Neutrophil (primary cell): ENCODE measurements at regions not wholly inside any gene's neighbourhood (a gene's known extent, or its start where the extent isn't known, plus 50 kb on each side); places are given as distances from the start of the nearest gene placed in this dataset.

Experiments used
- H3K27ac ChIP-seq: fragments of 200-600 bp; sonication (generic); 2 replicates; pipeline ENCODE4 v1.5.1; 2016; ENCODE audit warnings: mild to moderate bottlenecking, moderate library complexity
- H3K27me3 ChIP-seq: fragments of 200-600 bp; sonication (generic); 2 replicates; pipeline ENCODE4 v1.6.0; 2016; ENCODE audit warnings: mild to moderate bottlenecking
- H3K36me3 ChIP-seq: fragments of 200-600 bp; sonication (generic); 2 replicates; pipeline ENCODE4 v1.5.1; 2017
- H3K4me1 ChIP-seq, 2 experiments: fragments of 200-600 bp in 1 of 2; sonication (generic) in 1 of 2; 1 replicate in 1 of 2; 2 replicates in 1 of 2; pipeline versions ENCODE4 v1.5.1 to v1.6.1; 2013 to 2016; ENCODE audit warnings: low read depth in 1 of 2, low read length in 1 of 2, mild to moderate bottlenecking in 1 of 2, moderate library complexity in 1 of 2; ENCODE audit not compliant: control insufficient read depth in 1 of 2, insufficient read depth in 1 of 2
- H3K4me3 ChIP-seq, 2 experiments: fragments of 200-600 bp in 1 of 2; sonication (generic) in 1 of 2; 1 replicate in 1 of 2; 2 replicates in 1 of 2; pipeline ENCODE4 v1.5.1; 2013 to 2016; ENCODE audit warnings: low read depth in 1 of 2, low read length in 1 of 2, mild to moderate bottlenecking in 1 of 2, moderate library complexity in 1 of 2
- H3K9me3 ChIP-seq: fragments of 200-600 bp; sonication (generic); 2 replicates; pipeline ENCODE4 v1.5.1; 2016
- TF ChIP-seq, protein P1 (sequence below): fragments of 200-600 bp; sonication (generic); IDR thresholded peaks from 2 replicates; pipeline ENCODE4 v1.5.1; 2016; ENCODE audit warnings: antibody characterized with exemption

DNA sequence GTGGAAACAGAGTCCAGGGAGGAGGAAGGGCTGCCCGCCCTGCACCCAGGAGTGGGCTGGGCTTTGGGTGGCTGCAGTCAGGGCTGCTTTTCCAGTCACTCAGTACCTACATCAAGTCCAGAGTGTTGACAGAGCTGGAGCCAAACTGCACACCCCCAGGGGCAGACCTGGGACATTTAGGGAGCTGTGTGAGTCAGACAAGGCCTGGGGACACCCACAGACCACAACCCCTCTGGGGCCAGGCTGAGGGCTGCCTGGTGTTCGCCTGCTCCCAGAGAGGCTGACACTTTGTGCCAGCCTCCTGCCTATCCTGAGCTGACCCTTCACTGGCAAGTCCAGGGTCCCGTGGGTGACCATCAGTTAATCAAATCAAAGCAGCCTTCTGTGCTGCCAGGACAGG is 240.0 kb downstream of the BCOR start:
- TF ChIP-seq, protein P1, sequence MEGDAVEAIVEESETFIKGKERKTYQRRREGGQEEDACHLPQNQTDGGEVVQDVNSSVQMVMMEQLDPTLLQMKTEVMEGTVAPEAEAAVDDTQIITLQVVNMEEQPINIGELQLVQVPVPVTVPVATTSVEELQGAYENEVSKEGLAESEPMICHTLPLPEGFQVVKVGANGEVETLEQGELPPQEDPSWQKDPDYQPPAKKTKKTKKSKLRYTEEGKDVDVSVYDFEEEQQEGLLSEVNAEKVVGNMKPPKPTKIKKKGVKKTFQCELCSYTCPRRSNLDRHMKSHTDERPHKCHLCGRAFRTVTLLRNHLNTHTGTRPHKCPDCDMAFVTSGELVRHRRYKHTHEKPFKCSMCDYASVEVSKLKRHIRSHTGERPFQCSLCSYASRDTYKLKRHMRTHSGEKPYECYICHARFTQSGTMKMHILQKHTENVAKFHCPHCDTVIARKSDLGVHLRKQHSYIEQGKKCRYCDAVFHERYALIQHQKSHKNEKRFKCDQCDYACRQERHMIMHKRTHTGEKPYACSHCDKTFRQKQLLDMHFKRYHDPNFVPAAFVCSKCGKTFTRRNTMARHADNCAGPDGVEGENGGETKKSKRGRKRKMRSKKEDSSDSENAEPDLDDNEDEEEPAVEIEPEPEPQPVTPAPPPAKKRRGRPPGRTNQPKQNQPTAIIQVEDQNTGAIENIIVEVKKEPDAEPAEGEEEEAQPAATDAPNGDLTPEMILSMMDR = no peak
- no peak overlapping the region for H3K27ac ChIP-seq
- no peaks in the 10 kb centered on the region for H3K27me3 ChIP-seq
- no peaks in the 10 kb centered on the region for H3K36me3 ChIP-seq
- peaks cover 32 to 43% of the 10 kb centered on the region in 2 experiments for H3K4me1 ChIP-seq
- no peaks in the 10 kb centered on the region for H3K9me3 ChIP-seq
- no peak overlapping the region for H3K4me3 ChIP-seq

DNA sequence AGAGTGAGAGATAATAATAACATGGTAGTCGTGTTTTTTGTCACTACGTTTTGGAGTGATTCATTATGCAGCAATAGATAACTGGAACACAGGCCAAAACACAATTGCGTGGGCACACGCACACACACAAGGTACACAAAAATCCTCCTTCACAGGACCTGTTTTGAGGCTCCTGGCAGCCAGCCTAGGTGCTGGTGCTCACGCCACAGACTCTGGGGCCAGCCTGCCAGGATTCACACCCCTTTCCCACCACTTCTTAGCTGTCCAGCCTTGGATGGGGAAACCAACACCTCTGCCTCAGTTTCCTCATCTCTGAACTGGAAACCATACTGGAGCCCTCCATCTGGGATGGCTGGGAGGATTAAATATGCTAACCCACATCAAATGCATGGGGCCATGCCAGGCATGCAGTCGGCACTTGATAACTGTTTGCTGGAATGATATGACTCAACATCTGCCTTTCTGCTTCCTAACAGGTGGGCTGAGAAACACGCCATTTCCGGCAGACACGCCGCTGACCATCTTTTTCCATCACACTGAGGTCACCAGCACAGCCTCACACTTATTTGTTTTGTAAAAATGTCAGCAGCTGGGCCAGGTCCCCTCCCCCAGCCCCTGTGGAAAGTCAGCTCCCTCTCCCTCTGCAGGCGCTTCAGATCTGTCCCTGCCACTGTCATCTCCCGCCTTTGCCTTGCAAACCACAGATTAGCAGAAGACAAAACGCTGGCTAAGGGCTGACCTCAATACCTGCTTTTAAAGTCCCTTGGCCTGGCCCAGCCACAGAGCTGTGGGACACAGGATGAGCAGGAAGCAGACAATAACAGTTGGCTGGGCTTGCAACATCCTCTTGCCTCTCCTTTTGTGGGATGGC is 237.5 kb downstream of the BCOR start:
- no peak overlapping the region for H3K27ac ChIP-seq
- TF ChIP-seq, protein P1 = no peak
- H3K4me3 ChIP-seq = no peak overlapping the region
- no peaks in the 10 kb centered on the region for H3K9me3 ChIP-seq
- H3K27me3 ChIP-seq = no peaks in the 10 kb centered on the region
- peaks cover 21 to 22% of the 10 kb centered on the region in 2 experiments for H3K4me1 ChIP-seq
- H3K36me3 ChIP-seq = no peaks in the 10 kb centered on the region

DNA sequence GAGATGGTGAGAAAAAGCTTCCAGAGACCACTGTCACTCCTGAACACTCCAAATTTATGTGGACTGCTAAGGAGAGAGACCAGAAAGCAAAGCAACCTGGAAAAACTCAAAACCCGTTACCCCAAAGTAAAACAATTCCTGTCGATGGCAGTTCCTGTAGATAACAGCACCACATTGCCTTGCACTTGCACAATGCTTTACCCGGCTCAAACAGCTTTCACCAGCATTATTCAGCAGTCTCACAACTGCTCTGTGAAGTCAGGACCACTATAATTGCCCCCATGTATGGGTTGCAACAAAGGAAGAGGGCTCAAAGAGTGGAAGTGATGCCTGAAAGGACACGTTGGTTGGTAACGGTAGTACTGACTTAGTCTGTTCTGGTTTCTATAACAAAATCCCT is 234.8 kb downstream of the BCOR start:
- Histone ChIP-seq H3K36me3 (no peaks in the 10 kb centered on the region), H3K4me3 (no peak overlapping the region), H3K9me3 (no peaks in the 10 kb centered on the region), H3K4me1 (peaks cover 15 to 16% of the 10 kb centered on the region in 2 experiments), H3K27me3 (no peaks in the 10 kb centered on the region), H3K27ac (no peak overlapping the region)
- TF ChIP-seq, protein P1 = no peak

DNA sequence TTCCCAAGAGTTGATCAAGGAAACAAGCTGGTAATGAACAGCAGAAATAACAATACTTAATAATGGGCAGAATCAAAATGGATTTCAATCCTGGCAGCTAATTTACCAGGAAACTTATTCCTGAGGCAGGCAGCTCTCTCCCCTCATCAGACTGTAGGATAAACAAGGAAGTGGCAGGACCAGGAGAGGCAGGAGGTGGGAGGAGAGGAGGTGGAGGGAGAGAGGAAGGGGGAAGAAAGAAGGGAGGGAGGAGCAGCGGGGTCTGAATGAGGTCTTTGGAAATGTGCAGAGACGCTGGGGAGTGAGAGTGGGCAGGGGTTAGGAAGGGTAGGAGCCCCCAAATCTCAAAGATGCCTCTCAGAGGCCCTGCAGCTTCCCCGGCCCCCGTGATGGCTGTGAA is 231.5 kb downstream of the BCOR start:
- Histone ChIP-seq H3K4me3 (no peak overlapping the region), H3K4me1 (peaks cover 3 to 8% of the 10 kb centered on the region in 2 experiments), H3K9me3 (no peaks in the 10 kb centered on the region), H3K36me3 (no peaks in the 10 kb centered on the region), H3K27me3 (no peaks in the 10 kb centered on the region), H3K27ac (no peak overlapping the region)
- TF ChIP-seq, protein P1 = no peak

DNA sequence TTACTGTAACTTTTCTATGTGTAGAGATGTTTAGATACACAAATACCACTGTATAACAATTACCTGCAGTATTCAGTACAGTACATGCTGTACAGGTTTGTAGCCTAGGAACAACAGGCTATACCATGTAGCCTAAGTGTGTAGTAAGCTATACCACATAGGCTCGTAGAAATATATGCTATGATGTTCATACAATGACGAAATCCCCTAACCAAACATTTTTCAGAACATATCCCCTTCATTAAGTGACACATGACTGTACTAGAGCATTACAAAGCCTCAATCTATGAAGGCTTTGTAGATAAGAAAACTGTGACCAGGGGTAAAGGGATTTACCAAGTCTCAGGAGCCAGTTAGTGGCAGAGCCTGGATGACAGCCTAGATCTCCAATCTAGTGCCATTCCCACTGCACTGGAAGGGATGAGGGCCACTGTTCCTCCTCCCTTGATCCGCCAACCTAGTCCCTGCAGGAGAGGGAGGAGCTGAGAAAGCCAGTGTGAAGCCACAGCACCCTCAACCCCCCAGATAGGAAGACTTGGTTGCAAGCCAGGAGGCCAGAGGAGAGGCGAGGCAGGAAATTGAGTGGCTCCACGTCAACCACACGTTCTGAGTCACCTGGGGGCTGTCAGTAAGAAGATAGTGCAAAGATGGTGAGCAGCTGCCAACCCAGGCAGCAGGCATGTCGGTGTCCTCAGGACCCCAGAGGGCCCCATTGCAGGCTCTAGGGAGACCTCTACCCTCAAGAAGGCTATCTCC is 227.7 kb downstream of the BCOR start:
- H3K27ac ChIP-seq = no peak overlapping the region
- no peaks in the 10 kb centered on the region for H3K9me3 ChIP-seq

More for the DNA sequence above, 227.7 kb downstream of the BCOR start:
- Histone ChIP-seq H3K4me1 (peaks cover 0 to 4% of the 10 kb centered on the region in 2 experiments), H3K27me3 (no peaks in the 10 kb centered on the region), H3K36me3 (no peaks in the 10 kb centered on the region), H3K4me3 (no peak overlapping the region)
- TF ChIP-seq, protein P1 = no peak
